Stimulated activated CD8-positive, alpha-beta memory T cell treated with anti-CD3 and anti-CD28 coated beads, Interleukin-15, amount 100 ng/mL, for 4 hours (primary cell): ENCODE measurements at regions not wholly inside any gene's neighbourhood (a gene's known extent, or its start where the extent isn't known, plus 50 kb on each side); places are given as distances from the start of the nearest gene placed in this dataset.
"Not testable (repeated sequence)": the region's sequence is repeated elsewhere in the genome, so short reads cannot be mapped to it uniquely, and the experiment has no call there.

Source experiments
- DNase-seq, 2 donors: peaks; one replicate each; pipeline ENCODE4 v3.0.0-alpha.2; 2020; ENCODE audit warnings: low read depth in 2 of 2

DNA sequence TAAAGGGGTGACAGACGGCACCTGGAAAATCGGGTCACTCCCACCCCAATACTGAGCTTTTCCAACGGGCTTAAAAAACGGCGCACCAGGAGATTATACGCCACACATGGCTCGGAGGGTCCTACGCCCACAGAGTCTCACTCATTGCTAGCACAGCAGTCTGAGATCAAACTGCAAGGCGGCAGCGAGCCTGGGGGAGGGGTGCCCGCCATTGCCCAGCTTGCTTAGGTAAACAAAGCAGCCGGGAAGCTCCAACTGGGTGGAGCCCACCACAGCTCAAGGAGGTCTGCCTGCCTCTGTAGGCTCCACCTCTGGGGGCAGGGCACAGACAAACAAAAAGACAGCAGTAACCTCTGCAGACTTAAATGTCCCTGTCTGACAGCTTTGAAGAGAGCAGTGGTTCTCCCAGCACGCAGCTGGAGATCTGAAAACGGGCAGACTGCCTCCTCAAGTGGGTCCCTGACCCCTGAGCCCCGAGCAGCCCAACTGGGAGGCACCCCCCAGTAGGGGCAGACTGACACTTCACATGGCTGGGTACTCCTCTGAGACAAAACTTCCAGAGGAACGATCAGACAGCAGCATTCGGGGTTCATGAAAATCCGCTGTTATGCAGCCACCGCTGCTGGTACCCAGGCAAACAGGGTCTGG lies 162.8 kb upstream of the GJE1 start:
- not testable (repeated sequence) for DNase-seq

GRCh38 chr6:141969201-141969600 lies 163.5 kb upstream of the GJE1 start:
- DNase-seq = no peak

DNA sequence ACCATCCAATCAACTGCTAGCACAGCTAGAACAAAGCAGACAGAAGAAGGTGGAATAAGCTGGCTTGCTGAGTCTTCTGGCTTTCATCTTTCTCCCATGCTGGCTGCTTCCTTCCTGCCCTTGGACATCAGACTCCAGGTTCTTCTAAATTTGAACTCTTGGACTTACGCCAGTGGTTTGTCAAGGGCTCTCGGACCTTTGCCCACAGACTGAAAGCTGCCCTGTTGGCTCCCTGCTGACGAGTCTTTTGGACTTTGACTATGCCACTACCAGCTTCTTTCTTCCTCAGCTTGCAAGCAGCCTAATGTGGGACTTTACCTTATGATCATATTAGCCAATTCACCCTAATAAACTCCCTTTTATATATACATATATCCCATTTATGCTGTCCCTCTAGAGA lies 164.1 kb upstream of the GJE1 start:
- DNase-seq = no peak

DNA sequence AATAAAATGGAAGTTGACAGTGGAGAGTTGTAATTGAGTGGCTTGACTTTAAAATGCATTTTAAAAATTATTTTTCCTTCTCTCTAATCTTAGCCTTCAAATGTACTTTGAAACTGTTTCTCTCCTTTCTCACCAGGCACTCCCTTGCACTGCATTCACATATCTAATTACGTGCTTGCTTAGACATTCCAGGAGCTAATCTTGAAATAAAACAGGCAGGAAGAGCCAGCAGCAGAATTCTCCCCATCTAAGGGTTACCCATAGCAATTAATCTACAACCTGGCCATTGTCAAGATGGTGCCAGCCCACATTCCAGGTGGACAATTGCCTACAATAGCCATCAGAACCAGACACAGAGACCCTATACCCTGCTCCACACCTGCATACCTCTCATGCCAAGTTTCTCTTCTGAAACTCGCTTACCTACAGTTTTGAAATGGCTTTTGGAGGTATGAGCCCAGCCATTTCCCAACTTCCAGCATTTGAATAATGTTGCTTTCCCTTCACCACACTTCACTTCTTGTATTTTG lies 167.6 kb upstream of the GJE1 start:
- no peak for DNase-seq

GRCh38 chr6:141963543-141964295 lies 169.0 kb upstream of the GJE1 start:
- DNase-seq = no peak

DNA sequence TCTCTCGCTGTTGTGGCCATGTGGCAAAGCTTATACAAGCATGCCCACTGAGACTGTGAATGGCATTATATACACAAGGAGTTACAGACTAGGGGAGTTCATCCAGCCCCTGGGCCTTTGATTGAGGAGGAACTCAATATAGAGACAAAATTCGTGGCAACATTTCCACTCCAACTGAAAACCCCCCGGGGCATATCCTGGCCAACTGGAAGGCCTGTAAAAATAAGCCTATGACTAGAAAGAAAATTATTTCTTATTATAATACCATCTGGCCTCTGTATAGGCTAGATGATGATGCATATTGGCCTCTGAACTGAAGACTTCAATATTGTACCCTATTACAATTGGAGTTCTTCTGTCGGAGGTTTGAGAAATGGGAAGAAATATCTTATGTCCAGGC lies 175.5 kb upstream of the GJE1 start:
- no peak for DNase-seq

DNA sequence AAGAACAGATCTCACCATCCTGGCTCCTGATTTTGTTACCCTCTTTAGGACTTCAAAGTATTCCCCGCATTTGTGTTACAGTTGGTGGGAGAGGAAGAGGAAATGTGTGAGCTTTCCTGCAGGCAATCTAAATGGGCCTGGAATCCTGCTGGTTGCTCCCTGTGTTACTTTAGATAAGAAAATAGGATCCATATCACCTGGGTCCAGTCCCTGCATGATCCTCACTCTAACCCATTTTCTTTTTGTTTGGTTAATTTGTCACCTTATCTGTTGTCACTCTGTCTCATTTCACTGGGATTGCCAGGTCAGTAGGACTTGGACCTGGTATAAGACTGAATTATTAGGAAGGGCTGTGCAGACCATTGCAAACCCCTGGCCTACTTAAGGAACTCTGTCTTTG lies 175.9 kb upstream of the GJE1 start:
- no peak for DNase-seq

- no peak for DNase-seq
These were observed 176.5 kb upstream of the GJE1 start for GRCh38 chr6:141956046-141956761.

GRCh38 chr6:141953072-141953471 lies 179.7 kb upstream of the GJE1 start:
- DNase-seq = no peak

GRCh38 chr6:141946502-141946901 lies 186.2 kb upstream of the GJE1 start:
- DNase-seq = no peak

GRCh38 chr6:141938664-141939063 lies 194.1 kb upstream of the GJE1 start:
- no peak for DNase-seq

DNA sequence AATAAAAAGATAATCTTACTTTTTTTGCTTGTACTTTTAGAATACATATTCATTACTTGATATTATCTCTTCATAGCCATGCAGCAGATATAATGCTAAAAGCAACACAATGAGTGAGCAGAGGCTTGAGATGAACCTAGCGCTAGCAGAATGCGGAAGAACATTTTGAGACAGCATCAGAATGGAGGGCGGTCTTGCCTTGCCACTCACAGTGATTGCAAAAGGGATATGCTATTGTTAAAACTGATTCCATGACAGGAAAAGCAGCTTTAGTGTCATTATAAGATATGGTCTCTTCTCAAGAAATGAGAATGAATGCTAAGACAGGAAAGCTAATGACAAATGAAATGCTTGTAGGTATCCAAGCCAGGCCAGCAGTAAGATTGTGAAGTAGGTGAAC lies 200.0 kb upstream of the GJE1 start:
- DNase-seq = no peak

- not testable (repeated sequence) for DNase-seq
These were observed 206.4 kb upstream of the GJE1 start for GRCh38 chr6:141926200-141926900.

GRCh38 chr6:141925001-141925400 lies 207.7 kb upstream of the GJE1 start:
- no peak for DNase-seq

DNA sequence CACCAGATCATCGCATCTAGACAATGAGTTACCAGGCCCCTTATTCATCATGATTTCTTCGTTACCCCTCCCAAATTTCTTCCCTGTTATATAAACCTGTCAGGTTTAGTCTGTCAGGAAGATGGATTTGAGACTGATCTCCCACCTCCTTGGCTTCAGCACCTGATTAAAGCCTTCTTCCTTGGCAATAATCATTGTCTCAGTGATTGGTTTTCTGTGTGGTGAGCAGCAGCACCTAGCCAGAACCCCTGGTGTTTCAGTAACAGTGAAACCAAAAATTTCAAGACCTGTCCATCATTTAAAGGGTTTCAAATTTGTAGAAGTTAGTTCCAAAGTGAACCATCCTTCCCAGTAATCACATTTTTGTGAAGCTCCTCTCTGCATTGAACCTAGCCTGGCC lies 209.8 kb upstream of the GJE1 start:
- DNase-seq = no peak

GRCh38 chr6:141916682-141917505 lies 215.8 kb upstream of the GJE1 start:
- not testable (repeated sequence) for DNase-seq

DNA sequence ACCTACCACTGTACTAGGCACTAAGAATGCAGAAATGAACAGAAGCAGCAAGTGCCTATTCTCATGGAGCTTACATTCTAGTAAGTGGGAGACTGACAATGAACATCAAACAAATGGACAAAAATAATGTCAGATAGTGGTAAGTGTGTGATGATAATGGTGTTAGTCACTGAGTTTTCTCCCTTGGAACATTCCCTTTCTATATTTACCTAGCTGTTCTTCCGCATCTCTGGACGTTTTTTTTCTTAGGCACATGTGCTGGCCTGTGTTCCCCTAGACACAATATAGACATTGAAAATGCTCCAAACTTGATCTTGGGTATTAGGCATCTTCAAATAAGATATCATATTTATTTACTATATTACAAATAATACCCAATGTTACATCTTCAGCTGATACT lies 218.1 kb upstream of the GJE1 start:
- no peak for DNase-seq

DNA sequence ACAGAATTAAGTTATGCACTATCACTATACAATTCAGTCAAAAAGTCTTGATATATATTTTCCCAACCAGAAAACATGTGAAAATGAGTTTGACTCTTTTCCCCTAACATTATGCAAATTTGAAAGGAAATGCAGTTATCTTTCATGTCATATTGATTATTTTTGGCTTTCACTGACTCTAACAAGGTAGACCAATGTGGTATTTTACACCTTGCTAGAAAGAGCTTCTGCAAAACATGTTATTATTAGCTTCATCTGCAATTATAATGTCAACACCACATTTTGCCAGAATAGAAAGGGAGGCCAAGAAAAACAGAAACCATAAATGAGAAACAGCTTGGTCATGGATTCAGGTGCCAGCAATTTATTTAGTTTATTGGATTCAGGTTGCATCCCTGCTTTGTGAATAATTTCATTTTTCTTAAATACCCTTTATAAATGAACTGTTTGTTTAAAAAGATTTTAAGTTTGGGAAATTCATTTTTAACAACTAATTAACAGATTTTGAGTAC lies 226.1 kb upstream of the GJE1 start:
- no peak for DNase-seq

- DNase-seq = no peak
These were observed 242.1 kb upstream of the GJE1 start for GRCh38 chr6:141890661-141891060.

DNA sequence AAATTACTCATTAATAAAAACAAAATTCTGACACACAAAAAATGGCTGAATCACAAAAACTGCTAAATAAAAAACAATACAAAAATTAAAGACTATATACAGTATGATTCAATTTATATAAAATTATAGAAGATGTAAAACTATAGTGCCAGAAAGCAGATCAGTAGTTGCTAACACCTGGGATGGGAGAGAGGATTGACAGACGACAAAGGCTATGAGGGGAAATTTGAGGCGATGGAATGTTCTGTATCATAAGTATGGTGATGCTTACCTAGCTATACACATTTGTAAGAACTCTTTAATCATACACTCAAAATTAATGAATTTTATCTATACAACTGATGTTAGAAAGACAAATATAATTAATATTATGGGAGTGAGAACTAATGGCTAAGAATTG lies 247.9 kb upstream of the GJE1 start:
- DNase-seq = no peak

DNA sequence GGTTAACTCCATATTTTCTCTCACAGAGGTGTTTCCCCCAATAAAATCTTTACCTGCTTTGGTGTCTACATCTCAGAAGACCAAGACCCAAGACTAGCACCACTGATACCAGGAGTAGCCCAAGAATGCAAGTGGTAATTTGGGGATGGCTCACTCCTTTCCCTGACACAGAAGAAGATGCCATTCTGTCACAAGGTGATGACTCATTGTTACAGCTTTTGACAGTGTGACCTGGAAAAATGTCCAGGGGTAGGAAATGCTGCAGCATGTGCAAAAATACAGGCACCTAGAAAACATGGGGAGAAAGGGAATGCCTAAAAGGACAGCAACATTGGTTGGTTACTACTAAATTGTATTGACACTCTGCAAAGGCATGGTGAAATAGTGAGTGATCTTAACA lies 254.0 kb upstream of the GJE1 start:
- no peak for DNase-seq
